Erythroblast (primary cell): ENCODE measurements at regions not wholly inside any gene's neighbourhood (a gene's known extent, or its start where the extent isn't known, plus 50 kb on each side); places are given as distances from the start of the nearest gene placed in this dataset.

ENCODE experiments used
- GATA1 ChIP-seq: IDR thresholded peaks from 2 replicates; pipeline ENCODE4 v1.6.1; 2011; ENCODE audit warnings: low read depth, mild to moderate bottlenecking, control low read depth, low read length, moderate library complexity
- POLR2A ChIP-seq: IDR thresholded peaks from 2 replicates; pipeline ENCODE4 v1.6.1; 2011; ENCODE audit warnings: mild to moderate bottlenecking, low read length

DNA sequence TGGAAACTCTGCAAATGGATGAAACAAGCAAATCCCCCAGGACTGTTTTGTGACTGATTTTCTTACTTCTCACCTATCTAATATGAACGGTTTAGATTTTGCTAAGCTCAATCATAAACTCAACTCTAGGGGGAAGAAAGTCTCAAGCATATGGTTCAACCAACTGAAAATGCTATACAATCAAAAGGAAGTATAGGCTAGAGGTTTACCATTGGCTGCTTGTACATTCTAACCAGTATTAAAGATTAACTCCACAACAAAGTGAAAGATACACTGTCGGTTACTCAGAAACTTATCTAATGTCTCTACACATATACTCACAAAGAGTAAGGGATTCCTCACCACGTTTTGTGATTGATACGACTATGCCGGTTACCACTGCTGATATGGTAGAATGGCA is 281.8 kb upstream of the SOX5 start:
- TF ChIP-seq POLR2A (no peak), GATA1 (no peak)
